GM12874 (cell line): ENCODE measurements at regions not wholly inside any gene's neighbourhood (a gene's known extent, or its start where the extent isn't known, plus 50 kb on each side); places are given as distances from the start of the nearest gene placed in this dataset.

ENCODE experiments used
- CTCF ChIP-seq: IDR thresholded peaks from 2 replicates; pipeline ENCODE4 v1.5.1; 2011; ENCODE audit warnings: low read depth, mild to moderate bottlenecking, control low read depth, low read length, moderate library complexity; ENCODE audit not compliant: insufficient read depth

GRCh38 chr2:208880171-208880570 lies 473.6 kb downstream of the PTH2R start:
- no peak for TF ChIP-seq CTCF

DNA sequence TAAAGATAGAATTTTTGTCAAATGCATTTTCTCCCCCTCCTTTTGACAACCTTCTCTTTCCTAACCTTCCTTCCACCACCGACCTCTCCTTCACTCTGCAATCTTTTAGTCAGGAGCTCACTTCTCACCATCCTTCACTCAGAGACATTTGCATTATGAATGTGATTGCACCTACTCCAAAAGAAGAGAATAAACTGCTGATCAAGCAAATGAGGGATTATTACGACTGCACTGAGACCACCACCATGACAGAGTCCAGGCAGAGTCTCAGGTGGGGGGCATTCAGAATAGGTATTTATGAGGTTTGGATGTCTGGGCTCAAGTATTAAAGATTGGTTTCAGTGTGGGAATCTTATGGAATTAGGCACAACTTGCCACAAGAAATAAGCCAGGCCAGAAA lies 483.9 kb downstream of the PTH2R start:
- no peak for TF ChIP-seq CTCF

DNA sequence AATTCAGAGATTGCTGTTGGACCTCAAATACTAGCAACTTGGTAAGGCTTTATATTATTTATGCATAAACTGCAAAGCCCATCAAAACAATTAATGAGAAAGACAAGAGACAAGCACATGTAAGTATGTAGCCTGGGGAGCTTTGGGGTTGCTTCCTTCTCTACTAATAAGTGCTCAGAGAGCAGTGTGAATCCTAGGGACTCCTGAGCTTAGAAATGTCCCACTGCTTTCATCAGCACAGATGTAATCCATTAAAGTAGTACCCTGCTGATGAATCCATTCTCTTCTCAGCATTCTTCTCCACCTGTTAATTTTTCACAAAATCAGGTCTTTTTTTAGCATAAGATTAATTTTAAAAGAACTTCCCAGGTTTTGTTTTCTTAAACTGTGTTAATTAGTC lies 485.6 kb downstream of the PTH2R start:
- no peak for TF ChIP-seq CTCF

DNA sequence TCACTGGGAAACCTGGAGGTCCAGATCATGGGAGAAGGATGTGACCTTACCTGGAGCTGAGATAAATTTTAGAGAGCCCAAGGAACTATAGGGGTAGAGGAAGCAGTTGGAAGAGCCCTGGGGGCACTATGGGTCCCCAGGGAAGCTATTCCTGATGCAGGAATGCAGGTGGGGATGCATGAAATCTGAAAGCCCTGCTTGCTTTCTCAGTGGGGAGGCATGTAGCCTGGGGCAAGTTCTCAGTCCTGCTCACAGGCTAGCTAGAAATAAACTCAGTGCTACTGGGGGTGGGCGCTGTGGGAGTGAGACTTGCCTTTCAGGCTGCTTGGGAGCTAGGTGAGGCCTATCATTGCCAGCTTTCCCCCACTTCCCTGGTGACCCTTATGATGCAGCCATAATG lies 499.7 kb downstream of the PTH2R start:
- no peak for TF ChIP-seq CTCF

GRCh38 chr2:208915401-208915800 lies 508.4 kb upstream of the MAP2 start:
- no peak for TF ChIP-seq CTCF

DNA sequence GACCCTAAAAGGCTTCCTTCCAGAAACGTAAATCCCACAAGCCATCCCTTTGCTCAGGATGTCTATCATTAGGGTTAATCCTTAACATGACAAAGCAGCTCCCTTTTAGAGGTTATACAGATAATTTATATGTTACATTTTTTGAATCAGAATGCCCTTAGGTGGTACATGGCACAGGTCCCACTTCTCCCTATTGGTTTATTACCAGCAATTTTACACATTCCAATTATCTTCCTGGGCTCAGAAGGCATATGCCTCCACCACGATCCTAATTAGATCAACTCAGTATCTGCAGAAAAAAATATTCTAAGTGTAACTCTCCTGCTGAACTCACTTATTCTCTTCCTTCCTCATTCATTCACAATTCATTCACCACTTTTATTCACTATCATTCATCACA lies 507.0 kb upstream of the MAP2 start:
- no peak for TF ChIP-seq CTCF

GRCh38 chr2:208927867-208928266 lies 496.0 kb upstream of the MAP2 start:
- TF ChIP-seq CTCF, result no peak
